HG03103 (cell line): ENCODE measurements at regions not wholly inside any gene's neighbourhood (a gene's known extent, or its start where the extent isn't known, plus 50 kb on each side); places are given as distances from the start of the nearest gene placed in this dataset.
A peak's percentile ranks its signal among the peaks of the same experiment; 100 is the strongest.
"Not testable (repeated sequence)": the region's sequence is repeated elsewhere in the genome, so short reads cannot be mapped to it uniquely, and the experiment has no call there.

Experiments used
- ATAC-seq: cut with Tn5 transposase; IDR thresholded peaks from one replicate; pipeline ENCODE4 v1.9.1; 2021; ENCODE audit warnings: low read depth; ENCODE audit not compliant: unreplicated experiment

DNA sequence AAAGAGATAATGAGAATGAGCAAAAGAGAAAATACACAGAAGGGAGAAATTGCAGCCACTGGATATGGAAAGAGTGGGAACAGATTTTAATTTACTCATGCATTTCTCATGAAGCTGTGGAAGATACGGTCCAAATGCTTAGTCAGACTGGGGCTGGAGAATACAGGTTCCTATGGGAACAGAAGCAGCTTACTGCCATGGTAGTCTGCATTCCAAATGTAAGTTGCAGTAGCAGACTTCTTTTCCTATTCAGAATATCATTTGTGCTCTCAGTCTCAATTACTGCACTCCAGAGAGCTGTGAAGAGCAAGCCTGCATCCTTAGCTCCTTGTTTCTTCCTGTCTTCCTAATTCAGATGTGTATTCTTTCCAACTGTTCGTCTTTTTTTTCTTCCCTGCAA is 190.8 kb upstream of the TMEM196 start:
- no peak for ATAC-seq

- ATAC-seq = no peak
These were observed 190.3 kb upstream of the TMEM196 start for GRCh38 chr7:19963695-19964094.

DNA sequence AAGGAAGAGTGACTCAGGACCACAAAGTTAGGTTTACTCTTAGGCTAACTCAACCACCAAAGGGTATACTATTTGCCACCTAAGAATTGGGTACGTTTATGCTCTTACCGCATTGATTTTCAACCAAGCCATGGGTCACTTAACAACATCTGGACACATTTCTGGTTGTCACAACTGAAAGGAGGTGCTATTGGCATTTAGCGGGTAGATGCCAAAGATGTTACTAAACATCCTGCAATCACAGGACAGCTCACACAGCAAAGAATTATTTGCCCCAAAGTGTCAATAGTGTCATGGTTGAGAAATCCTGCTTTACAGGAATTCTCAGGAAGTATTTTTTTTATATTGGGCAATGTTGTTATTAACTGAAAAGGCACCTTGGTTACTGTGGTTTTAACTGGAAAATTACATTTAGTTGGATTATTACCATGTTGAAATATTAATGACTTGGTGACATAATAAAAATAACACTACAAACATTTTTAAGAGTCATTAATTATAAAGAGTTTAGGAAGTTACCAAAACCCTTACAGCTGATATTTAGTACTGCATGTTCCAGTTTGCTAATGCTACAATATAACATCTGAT is 185.0 kb upstream of the TMEM196 start:
- no peak for ATAC-seq

DNA sequence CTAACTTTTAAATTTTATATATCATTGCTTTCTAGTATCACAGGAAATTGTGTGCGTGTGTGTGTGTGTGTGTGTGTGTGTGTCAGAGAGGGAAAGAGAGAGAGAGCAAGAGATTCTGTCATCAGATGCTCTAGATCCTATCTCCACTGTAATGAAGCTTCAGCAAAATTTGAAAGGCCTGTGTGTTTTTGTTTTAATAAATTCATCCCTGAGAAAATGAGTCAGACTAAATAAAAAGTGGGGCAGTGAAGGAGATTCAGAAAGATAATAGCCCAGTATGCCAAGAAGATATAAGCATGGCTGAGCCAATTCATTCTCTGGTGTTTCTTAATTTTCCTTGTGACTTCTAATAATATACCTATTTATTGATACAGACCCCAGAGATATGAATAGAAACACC is 184.2 kb upstream of the TMEM196 start:
- no peak for ATAC-seq

DNA sequence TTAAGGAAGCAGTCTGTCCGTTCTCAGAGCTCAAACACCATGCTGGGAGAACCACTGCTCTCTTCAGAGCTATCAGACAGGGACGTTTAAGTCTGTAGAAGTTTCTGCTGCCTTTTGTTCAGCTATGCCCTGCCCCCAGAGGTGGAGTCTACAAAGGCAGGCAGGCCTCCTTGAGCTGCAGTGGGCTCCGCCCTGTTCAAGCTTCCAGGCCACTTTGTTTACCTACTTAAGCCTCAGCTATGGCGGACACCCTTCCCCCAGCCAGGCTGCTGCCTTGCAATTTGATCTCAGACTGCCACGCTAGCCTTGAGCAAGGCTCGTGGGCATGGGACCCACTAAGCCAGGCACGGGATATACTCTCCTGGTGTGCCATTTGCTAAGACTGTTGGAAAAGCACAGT is 180.7 kb upstream of the TMEM196 start:
- not testable (repeated sequence) for ATAC-seq

DNA sequence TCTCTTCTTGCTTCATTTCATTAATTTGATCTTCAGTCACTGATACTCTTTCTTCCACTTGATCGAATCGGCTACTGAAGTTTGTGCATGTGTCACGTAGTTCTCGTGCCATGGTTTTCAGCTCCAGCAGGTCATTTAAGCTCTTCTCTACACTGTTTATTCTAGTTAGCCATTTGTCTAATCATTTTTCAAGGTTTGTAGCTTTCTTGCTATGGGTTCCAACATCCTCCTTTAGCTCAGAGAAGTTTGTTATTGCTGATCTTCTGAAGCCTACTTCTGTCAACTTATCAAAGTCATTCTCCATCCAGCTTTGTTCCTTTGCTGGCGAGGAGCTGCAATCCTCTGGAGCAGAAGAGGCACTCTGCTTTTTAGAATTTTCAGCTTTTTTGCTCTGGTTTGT is 180.0 kb upstream of the TMEM196 start:
- not testable (repeated sequence) for ATAC-seq

- no peak for ATAC-seq
These were observed 174.7 kb upstream of the TMEM196 start for GRCh38 chr7:19948160-19948559.

DNA sequence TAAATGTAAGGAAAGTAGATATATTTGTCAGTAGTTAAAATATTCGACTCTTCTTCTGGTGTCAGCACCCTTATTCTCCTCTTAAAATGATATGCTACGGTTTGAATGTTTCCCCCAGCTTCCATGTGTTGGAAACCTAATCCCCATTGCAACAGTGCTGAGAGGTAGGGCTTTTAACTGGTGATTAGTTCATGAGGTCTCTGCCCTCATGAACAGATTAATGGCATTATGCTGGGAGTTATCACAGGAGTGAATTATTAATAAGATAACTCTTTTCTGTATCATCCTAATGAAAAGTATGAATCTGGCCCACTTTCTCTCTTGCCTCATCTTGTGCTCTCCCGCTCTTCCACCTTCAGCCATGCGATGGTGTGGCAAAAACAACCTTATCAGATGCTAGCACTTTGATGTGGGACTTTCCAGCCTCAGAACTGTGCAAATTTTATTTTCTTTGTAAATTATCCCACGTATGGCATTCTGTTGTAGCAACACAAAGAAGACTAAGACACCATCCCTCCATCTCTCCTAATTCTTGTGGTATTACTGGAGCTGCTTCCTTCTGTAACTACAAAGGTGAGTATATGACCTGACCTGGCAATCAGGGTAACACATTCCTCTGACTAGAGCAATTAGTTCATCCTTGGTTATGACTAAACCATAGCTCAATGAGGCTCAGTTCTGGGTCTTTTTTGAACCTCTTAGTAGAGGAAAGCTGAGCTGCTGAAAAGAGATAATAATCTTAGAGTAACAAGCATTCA is 171.1 kb upstream of the TMEM196 start:
- ATAC-seq = no peak

GRCh38 chr7:19939746-19940145 is 166.3 kb upstream of the TMEM196 start:
- no peak for ATAC-seq

DNA sequence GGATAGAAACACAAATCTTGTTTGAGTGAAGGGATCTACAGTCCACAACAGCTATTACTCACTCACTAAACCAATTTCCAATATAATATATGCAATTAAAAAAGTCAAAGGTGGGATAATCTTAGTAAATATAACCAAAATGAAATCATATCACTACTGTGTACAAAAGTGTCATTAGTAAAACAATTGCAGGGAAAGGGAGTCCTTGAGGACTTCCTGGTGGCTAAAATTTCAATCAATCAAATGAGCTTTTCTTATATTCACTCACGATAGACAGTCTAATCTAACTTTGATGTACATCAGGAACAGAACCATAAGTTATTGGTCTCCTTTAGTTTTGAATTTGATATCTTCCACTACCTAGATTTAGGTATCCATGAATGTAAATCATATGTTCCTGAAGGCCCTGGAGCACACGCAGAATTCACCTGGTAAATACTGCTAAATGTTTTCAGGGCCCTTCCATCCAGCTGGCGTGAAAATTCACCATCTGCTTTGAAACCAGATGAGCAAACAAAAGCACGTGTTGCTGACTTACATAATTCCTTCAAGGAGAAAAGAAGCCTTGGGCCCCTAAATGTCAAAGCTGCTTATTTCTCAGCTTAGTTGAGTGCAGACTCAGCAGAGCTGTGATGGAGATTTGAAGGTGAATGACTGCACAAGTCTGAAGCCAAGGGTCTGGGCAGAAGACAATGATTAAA is 159.3 kb upstream of the TMEM196 start:
- ATAC-seq = no peak

DNA sequence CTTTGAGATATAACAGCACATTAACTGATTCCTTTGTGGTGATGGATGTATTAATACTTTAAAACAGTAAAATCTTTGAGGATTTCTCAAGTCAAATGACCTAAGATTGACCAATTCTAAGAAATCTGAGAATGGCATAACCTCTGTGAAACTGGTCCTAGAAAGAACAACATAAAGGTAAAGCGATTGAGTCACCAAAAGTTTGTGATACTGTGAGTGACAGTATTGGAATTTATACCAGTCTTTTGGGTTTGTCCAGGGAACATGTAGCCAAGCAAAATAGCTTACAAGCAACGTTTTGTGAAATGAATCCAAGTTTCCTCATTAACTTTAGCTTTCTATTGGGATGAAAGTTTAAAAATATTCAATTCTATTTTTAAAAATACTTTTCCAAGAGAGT is 157.4 kb upstream of the TMEM196 start:
- ATAC-seq = no peak

- no peak for ATAC-seq
These were observed 156.6 kb upstream of the TMEM196 start for GRCh38 chr7:19930051-19930450.

DNA sequence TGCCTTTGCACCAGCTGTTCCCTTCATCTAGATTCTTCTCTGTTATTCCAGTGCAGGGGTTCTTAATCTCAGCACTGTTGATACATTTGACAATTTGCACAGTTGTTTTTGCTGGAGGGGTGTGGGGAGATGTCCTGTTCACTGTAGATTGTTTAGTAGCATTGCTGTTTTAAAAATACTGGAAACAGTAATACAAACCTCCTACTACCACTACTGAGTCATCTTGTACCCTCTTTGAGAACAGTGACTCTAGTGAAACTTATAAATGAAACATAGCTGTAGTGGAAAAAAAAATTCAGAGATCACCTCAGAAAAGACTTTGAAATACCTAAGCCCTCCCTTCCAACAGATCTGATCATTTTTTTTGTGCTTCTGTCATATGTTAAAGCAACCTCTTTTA is 154.8 kb upstream of the TMEM196 start:
- ATAC-seq = peak; percentile 75

DNA sequence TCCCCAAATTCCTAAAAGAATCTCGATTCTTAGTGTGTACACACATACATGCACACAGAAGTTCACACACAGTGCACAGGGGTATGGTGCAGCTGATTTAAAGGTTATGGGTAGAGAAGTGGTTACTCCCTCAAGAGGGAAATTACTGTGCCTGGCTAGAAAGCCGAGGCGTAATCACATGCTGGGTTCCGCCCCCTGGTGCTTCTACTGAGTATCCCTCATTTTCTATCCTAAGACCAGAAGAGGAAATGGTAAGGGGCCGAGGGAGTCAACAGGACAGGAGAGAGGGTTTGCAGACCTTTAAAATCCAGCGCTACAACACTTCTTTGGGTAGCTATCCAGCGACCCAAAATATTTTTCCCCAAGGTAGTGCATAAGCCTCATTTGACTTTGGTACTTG is 147.3 kb upstream of the TMEM196 start:
- ATAC-seq = no peak

GRCh38 chr7:19920166-19920565 is 146.7 kb upstream of the TMEM196 start:
- ATAC-seq = no peak

- ATAC-seq = no peak
These were observed 146.1 kb upstream of the TMEM196 start for GRCh38 chr7:19919261-19920095.

DNA sequence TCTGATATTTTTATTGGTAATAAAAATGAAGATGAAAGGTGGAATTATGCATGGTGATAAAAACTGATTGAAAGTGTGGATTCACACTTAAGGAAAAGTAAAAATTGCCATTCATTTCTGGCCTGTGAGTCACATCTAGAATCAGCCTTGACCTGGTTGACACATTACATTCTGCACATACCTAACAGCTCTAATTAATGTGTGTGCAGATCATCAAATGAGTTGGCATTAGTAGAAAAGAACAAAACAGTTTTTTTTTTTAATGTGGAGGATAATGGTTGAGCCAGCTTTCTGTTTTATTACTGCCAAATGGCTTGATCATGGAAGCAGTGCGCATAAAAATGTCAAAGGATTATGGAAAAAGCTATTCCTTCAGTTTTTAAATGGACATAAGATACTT is 142.6 kb upstream of the TMEM196 start:
- ATAC-seq = no peak

- ATAC-seq = no peak
These were observed 142.2 kb upstream of the TMEM196 start for GRCh38 chr7:19915596-19915995.

DNA sequence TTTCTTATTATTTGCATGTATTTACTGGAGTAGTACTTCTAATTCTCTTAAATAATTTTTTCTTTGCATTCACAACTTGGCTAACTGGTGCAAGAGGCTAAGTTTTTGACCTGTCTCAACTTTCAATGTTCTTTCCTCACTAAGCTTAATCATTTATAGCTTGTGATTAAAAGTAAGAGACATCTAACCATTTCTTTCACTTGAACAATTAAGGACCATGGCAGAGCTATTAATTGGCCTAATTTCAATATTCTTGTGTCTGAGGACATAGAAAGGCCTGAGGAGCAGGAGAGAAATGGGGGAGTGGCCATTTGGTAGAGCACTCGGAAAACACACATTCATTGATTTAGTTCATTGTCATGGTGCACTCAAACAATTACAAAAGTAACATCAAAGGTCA is 141.4 kb upstream of the TMEM196 start:
- ATAC-seq = no peak

DNA sequence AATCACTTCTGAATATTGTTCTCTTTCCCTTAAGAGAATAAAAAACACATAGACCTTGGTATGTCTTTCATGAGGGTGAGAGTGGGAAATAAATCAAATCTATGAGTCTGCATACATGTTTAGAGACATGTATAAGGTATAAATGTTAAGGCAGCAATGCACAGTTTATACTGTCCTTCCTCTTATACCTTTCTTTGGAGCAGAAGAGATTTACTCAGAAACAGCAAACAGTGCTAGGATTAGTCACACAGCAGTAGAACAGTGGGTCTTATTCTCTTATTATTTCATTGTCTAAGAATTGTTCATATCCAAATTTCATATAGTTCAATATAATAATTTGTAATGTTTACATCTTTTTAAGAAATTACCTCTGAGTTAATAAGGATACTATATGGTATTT is 126.7 kb upstream of the TMEM196 start:
- no peak for ATAC-seq

GRCh38 chr7:19899529-19899928 is 126.1 kb upstream of the TMEM196 start:
- no peak for ATAC-seq
